A673 (cell line): ENCODE measurements at regions not wholly inside any gene's neighbourhood (a gene's known extent, or its start where the extent isn't known, plus 50 kb on each side); places are given as distances from the start of the nearest gene placed in this dataset.

ENCODE experiments used
- BruUV-seq: library from RNA; stranded (reverse); fragments of 400-500 nt; replicated peaks from 2 replicates; lab custom pipeline; 2021; lab: Mats Ljungman, UMichigan
- CTCF ChIA-PET: fragments of 300-600 bp; sonication (Branson Sonifier 250); formaldehyde crosslinking; loops from one replicate; lab custom pipeline; 2022; ENCODE audit warnings: antibody characterized with exemption; lab: Charles Lee
- POLR2A ChIA-PET: fragments of 300-600 bp; sonication (Branson Sonifier 250); formaldehyde crosslinking; loops from one replicate; lab custom pipeline; 2022; ENCODE audit warnings: antibody characterized with exemption; ENCODE audit not compliant: low non-redundant PET; lab: Charles Lee
- DNase-seq: peaks from one replicate; pipeline ENCODE4 v3.0.0-alpha.2; 2015; ENCODE audit warnings: low spot score
- H3K27ac ChIP-seq: fragments of 200-600 bp; sonication (generic); 2 replicates; pipeline ENCODE4 v1.5.1; 2016; ENCODE audit warnings: mixed run types, low read depth, mild to moderate bottlenecking, mixed read lengths, antibody characterized with exemption, low read length; ENCODE audit not compliant: poor library complexity, severe bottlenecking
- H3K27me3 ChIP-seq: fragments of 200-600 bp; sonication (generic); replicated peaks from 2 replicates; pipeline ENCODE4 v1.6.1; 2017; ENCODE audit warnings: mixed run types, low read depth, mild to moderate bottlenecking, mixed read lengths, antibody characterized with exemption, low read length; ENCODE audit not compliant: insufficient read depth, poor library complexity
- H3K36me3 ChIP-seq: fragments of 200-600 bp; sonication (generic); 2 replicates; pipeline ENCODE4 v1.6.1; 2016; ENCODE audit warnings: mixed run types, mild to moderate bottlenecking, mixed read lengths, antibody characterized with exemption, low read length; ENCODE audit not compliant: insufficient read depth, poor library complexity, severe bottlenecking
- H3K4me1 ChIP-seq: fragments of 200-600 bp; sonication (generic); 2 replicates; pipeline ENCODE4 v1.6.1; 2017; ENCODE audit warnings: mixed run types, mild to moderate bottlenecking, mixed read lengths, antibody characterized with exemption, low read length; ENCODE audit not compliant: insufficient read depth, poor library complexity, severe bottlenecking
- H3K4me3 ChIP-seq: fragments of 200-600 bp; sonication (generic); 2 replicates; pipeline ENCODE4 v1.5.1; 2016; ENCODE audit warnings: low read depth, mixed run types, mild to moderate bottlenecking, mixed read lengths, low read length; ENCODE audit not compliant: poor library complexity, severe bottlenecking
- H3K9me3 ChIP-seq: fragments of 200-600 bp; sonication (generic); 2 replicates; pipeline ENCODE4 v1.6.1; 2016; ENCODE audit warnings: mixed run types, low read depth, mild to moderate bottlenecking, mixed read lengths, antibody characterized with exemption, low read length; ENCODE audit not compliant: poor library complexity, severe bottlenecking
- EZH2 ChIP-seq: fragments of 200-600 bp; sonication (generic); IDR thresholded peaks from 2 replicates; pipeline ENCODE4 v1.6.1; 2017; ENCODE audit warnings: borderline replicate concordance, low read depth, mild to moderate bottlenecking, mixed read lengths, antibody characterized with exemption, low read length; ENCODE audit not compliant: poor library complexity, severe bottlenecking
- intact Hi-C: fragments of 100-400 bp; cut with micrococcal nuclease; formaldehyde crosslinking; loops from one replicate; pipeline ENCODE4 v1.10.0; 2022; ENCODE audit not compliant: unreplicated experiment
- TF ChIP-seq, protein P1 (sequence below): fragments of 300-800, 200-600 bp; sonication (generic); conservative IDR thresholded peaks from 2 replicates; pipeline ENCODE4 v1.5.1; 2017; ENCODE audit warnings: low read depth, mild to moderate bottlenecking, antibody characterized with exemption, low read length, moderate library complexity, mixed read lengths

DNA sequence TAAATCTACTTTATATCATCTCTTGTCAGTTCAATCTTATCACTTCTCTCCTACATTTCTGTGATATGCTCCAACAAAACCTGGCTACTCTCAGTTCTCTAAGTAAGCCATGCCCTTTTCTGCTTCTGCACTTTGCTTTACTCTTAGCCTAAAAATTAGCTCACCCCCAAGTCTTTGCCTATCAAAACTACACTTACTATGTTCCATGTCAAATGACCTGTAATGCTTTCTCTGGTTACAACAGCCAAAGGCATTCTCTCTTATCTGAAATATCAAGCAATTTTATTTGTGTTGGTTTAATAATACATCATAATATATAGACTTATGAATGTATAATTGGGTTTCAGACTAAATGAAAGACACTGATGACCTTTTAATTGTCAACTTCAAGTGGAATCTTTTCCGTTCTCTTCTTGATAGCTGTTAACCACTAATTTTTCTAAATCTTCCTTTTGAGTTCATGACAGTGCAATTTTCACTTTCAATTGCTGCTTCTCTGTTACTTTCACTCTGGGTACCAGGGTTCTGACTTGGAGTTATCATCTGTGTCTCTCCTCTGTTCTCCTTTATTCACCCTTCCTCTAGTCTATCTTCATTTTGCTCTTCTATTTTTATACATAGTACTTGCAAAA lies 619.0 kb upstream of the GOLIM4 start:
- intact Hi-C loops, result no loop called here

DNA sequence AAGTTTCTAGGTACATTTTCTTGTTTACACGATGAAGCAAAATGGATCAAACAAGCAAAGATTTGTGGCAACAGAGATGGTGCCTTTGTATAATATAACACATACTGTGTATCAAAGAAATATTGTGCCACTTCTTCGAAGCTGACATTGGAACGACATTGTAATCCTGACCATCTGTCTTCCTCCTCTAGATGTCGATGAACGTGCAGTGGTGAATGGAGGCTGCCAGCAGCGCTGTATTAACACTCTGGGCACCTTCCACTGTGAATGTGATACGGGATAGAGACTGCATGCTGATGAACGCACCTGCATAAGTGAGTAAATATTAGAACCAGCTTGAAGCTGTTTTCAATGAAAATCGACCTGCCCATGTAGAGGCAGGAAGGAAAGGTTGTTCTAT lies 613.3 kb upstream of the GOLIM4 start:
- POLR2A ChIA-PET, result no interaction called here
- H3K4me1 ChIP-seq, result no peaks in the 10 kb centered on the region
- no peak for TF ChIP-seq EZH2
- TF ChIP-seq, protein P1, sequence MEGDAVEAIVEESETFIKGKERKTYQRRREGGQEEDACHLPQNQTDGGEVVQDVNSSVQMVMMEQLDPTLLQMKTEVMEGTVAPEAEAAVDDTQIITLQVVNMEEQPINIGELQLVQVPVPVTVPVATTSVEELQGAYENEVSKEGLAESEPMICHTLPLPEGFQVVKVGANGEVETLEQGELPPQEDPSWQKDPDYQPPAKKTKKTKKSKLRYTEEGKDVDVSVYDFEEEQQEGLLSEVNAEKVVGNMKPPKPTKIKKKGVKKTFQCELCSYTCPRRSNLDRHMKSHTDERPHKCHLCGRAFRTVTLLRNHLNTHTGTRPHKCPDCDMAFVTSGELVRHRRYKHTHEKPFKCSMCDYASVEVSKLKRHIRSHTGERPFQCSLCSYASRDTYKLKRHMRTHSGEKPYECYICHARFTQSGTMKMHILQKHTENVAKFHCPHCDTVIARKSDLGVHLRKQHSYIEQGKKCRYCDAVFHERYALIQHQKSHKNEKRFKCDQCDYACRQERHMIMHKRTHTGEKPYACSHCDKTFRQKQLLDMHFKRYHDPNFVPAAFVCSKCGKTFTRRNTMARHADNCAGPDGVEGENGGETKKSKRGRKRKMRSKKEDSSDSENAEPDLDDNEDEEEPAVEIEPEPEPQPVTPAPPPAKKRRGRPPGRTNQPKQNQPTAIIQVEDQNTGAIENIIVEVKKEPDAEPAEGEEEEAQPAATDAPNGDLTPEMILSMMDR, result no peak
- CTCF ChIA-PET, result no interaction called here
- no peak overlapping the region for H3K4me3 ChIP-seq
- intact Hi-C loops, result no loop called here
- no peak for DNase-seq
- H3K9me3 ChIP-seq, result no peaks in the 10 kb centered on the region
- H3K27me3 ChIP-seq, result peaks cover 21% of the 10 kb centered on the region
- no peaks in the 10 kb centered on the region for H3K36me3 ChIP-seq
- BruUV-seq, result no TSS peak
- H3K27ac ChIP-seq, result no peak overlapping the region

More for the DNA sequence above, 619.0 kb upstream of the GOLIM4 start:
- Histone ChIP-seq H3K9me3 (no peaks in the 10 kb centered on the region), H3K4me3 (no peak overlapping the region), H3K4me1 (no peaks in the 10 kb centered on the region), H3K36me3 (no peaks in the 10 kb centered on the region), H3K27me3 (peaks cover 9% of the 10 kb centered on the region), H3K27ac (no peak overlapping the region)
- no peak for TF ChIP-seq EZH2
- no TSS peak for BruUV-seq
- DNase-seq, result no peak
- ChIA-PET CTCF (no interaction called here), POLR2A (no interaction called here)

DNA sequence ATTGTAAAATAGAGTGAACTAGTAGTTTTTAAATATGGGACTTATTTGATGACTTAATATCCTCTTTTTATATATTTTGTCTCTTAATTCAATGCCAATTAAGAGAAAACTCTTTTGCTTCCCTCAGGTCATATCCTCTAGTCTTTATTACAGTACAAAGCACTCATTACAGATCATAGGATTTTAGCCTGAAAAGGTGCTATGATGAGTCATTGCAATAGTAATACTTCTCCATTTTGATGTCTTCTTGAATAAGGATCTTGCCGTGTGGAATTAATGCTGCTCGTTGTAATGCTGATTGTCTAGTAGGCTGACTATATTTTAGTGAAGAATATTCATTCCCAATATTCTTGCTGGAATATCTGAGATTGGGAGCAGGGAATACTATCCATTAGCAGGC lies 612.2 kb upstream of the GOLIM4 start:
- Histone ChIP-seq H3K36me3 (no peaks in the 10 kb centered on the region), H3K4me3 (no peak overlapping the region), H3K9me3 (no peaks in the 10 kb centered on the region), H3K27me3 (peaks cover 25% of the 10 kb centered on the region), H3K27ac (no peak overlapping the region), H3K4me1 (no peaks in the 10 kb centered on the region)
- BruUV-seq, result no TSS peak
- intact Hi-C loops, result no loop called here
- ChIA-PET CTCF (no interaction called here), POLR2A (no interaction called here)
- no peak for TF ChIP-seq EZH2
- TF ChIP-seq, protein P1, result no peak
- no peak for DNase-seq

DNA sequence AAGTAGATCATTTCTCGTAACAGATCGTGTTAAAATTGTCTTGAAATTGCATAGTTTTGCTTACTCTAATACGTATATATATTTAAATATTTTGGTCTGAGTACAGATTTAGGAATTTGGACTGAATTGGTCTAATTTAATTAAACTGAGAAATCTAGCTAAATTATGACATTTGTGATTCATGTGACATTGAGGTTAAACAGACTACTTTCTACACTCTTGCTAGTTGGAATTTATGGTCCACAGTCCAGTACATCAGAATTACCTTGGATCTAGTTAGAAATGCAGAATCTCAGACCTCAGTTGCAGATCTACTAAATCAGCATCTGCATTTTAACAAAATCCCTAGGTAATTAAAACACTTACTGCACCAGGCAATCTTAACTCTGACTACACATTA lies 609.7 kb upstream of the GOLIM4 start:
- ChIA-PET CTCF (no interaction called here), POLR2A (no interaction called here)
- peaks cover 25% of the 10 kb centered on the region for H3K27me3 ChIP-seq
- H3K36me3 ChIP-seq, result no peaks in the 10 kb centered on the region
- no peaks in the 10 kb centered on the region for H3K4me1 ChIP-seq
- no peaks in the 10 kb centered on the region for H3K9me3 ChIP-seq
- intact Hi-C loops, result no loop called here
- TF ChIP-seq EZH2, result no peak
- TF ChIP-seq, protein P1, result no peak
- no peak overlapping the region for H3K27ac ChIP-seq
- DNase-seq, result no peak
- no TSS peak for BruUV-seq
- H3K4me3 ChIP-seq, result no peak overlapping the region
